DMS79 (cell line): ENCODE measurements at regions not wholly inside any gene's neighbourhood (a gene's known extent, or its start where the extent isn't known, plus 50 kb on each side); places are given as distances from the start of the nearest gene placed in this dataset.
"Not testable (repeated sequence)": the region's sequence is repeated elsewhere in the genome, so short reads cannot be mapped to it uniquely, and the experiment has no call there.

Source experiments
- DNase-seq: peaks from one replicate; lab custom pipeline; 2025; lab: John Stamatoyannopoulos, UW

DNA sequence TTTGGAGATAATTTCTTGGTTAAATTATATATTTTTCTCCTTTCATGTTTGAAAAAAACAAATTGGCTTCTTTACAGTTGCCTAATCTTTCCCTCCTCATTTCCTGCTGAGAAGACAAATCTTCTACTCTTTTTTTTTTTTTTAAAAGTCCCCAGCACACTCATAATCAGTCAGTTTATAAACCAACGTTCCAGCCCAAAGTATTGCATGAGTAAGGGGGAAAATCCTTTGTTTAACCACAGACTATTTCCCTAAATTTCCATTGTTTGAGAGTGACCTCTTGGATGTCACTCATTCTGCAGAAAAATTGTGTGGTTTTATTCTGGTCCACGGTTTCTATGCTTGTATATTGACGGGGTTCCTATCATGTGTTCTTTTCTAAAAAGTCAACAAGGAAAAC lies 55.1 kb upstream of the TLR4 start:
- no peak for DNase-seq

DNA sequence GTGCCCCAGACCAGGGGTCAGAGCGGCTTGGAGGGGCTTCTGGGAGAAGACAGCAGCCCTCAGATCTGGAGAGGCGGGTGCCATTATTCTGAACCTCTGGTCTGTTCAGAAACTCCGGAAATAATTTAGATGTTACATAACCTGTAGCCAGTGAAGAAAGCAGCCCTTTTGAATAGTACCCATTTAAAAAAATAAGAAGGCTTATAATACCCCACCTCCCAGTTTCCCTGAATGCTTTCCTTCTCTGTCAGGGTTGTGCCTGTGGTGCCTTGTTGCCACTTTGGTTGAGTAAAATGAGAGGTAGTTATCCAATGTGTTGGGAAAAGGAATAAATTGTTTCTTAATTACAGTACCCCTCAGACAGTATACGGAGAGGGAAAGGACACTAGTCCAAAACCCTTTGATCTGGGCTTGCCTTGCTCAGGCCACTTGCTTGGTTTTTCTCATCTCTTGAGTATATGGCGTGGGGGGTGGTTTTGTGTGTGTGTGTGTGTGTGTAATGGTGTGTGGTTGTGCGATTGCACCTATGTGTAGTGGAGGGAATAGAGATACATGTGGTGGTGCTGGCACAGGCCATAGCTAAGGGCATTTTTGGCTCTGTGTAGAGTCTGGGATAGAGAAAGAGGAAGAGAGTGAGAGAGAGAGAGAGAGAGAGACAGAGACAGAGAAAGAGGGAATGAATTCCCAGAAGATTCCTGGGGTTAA lies 59.1 kb upstream of the TLR4 start:
- DNase-seq, result no peak

DNA sequence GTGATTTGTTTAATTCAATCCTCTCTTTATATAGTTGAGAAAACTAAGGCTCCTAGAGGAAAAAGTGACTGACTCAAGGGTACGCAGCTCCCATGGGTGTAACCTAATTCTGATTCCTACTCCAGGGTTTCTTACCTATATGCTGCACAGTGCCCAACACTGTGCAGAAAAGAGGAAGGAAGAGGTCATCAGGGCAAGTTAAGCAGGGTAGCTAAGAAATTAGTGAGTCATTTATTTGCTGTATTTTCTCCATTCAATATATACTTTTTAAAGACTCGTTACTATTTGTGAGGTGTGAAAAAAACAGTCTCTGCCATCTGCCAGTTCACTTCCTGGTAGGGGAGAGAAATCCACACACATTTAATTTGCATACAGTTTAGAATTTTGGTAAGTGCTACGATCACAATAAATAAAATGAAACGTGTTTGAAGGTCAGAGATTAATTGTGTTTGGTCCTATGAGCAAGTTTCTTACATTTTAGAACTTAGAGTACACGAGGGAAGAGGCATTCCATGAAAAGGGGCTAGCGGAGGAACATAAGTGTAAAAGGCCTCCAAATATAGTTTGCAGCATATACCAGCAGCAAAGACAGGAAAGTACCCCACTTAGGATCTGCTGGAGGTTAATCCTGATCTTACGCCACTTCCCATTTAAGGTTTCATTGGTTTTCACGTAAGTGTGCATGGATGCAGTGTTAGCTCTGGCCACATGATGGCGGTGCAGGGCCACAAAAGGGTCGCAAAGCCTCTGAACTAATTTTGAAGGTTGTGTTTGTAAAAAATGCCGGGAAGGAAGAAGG lies 59.9 kb upstream of the TLR4 start:
- peak; percentile 23 for DNase-seq

DNA sequence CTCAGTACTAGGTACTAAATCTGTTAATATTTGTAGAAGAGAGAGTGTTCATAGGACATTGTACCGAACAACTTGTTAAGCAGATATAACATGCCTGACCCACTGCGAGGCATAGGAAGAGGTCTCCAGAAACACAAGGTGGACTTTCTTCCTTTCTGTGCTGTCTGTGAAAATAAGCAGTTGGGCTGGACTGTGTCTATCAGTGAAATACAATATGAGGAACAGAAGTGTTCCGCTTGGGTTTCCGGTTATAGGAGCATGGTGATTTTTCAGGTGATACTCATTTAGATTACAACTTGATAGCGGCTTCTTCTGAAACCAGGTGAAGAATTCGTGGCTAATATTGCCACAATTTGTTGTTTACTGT lies 60.9 kb upstream of the TLR4 start:
- no peak for DNase-seq

DNA sequence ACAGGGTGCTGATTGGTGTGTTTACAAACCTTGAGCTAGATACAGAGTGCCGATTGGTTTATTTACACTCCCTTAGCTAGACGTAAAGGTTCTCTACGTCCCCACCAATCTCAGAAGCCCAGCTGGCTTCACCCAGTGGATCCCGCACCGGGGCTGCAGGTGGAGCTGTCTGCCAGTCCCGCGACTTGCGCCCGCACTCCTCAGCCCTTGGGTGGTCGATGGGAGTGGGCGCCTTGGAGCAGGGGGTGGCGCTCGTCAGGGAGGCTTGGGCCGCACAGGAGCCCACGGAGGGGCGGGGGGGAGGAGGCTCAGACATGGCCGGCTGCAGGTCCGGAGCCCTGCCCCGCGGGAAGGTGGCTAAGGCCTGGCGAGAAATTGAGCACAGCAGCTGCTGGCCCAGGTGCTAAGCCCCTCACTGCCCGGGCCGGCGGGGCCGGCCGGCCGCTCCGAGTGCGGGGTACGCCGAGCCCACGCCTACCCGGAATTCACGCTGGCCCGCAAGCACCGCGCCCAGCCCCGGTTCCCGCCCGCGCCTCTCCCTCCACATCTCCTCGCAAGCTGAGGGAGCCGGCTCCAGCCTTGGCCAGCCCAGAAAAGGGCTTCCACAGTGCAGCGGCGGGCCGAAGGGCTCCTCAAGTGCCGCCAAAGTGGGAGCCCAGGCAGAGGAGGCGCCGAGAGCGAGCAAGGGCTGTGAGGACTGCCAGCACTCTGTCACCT lies 61.5 kb upstream of the TLR4 start:
- not testable (repeated sequence) for DNase-seq

DNA sequence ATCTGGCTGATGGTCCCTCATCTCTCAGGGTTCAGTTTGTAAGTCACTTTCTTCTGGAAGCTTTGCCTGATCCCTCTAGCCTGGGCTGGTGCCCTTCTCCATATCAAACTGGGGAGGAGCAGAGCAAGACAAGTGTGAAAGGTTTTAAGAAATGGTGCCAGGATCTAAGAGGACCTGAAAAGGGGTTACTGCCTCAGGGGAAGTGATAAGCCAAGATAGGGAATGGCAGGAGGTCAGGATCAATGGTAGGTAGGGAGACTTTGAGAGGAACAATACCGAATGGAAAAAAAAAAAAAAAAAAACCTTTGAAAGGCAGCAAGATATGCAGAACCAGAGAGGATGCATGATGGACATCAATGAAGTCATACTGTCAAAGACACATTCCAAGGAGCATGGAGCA lies 67.5 kb upstream of the TLR4 start:
- DNase-seq, result no peak

DNA sequence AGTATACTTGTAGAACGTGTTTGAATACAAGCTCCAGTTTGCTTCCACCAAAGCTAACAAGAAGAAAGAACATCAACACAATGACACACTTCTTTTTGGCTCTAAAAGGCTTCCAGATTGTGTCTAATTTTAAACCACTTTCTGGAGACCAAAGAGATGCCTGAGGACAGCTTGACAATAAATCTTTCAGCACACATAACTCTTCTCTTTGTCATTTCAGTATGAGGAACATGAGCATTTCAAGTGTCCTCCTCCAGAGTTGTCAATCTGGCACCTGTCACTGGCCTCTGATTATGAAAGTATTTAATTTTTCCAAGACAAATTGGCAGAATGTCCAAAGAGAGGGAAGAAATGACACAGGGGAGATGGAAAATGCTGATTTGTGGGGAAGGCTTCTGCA lies 79.0 kb upstream of the TLR4 start:
- DNase-seq, result no peak

DNA sequence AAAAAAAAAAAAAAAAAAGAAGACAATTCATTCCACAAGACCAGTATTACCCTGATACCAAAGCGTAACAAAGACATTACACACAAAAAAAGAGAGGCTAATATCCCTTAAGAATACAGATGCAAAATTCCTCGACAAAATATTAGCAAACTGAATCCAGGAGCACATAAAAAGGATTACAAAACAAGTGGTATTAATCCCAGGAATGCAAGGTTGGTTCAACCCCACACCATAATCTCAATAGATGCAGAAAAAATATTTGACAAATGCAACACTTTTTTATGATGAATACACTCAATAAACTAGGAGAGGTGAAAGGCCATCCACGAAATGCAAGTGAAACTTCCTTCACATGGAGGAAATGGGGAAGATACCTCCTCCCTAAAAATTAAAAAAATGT lies 80.1 kb upstream of the TLR4 start:
- no peak for DNase-seq

DNA sequence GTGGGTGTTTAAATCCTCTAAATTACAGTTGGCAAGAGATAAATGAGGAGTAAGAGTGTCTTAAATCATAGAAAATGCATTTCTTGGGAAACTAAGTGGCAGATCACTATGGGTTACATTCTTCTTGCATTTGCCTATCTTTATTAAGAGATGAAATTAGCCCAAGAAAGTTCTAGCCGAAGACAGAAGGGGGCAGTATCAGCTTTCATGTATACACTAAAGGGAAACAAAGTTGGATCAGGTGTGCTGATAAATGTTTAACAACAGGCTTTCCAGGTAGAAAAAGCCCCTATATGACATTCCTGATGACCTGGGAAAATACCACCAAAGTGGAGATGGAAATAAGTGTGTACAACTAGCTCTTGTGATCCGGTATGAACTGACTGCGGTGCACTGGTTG lies 81.9 kb upstream of the TLR4 start:
- DNase-seq, result no peak

DNA sequence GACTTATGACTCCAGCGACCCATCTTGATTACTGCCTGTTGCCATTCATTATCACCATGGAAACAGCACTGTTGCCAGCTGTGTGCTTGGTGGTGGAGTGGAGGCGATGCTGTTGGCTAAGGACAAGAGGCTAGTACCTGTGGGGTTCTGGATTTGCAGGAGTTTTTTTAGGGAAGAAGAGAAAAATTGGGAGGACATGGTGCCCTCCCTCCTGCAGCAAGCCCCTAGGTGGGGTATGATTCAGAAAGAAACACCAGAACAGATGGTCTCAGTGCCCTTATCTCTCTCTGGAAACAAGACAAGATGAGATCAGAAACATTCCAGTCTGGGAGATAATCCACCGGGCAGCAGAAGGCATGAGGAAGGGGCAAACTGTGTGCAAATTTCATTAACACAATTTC lies 87.8 kb upstream of the TLR4 start:
- DNase-seq, result peak; percentile 20

DNA sequence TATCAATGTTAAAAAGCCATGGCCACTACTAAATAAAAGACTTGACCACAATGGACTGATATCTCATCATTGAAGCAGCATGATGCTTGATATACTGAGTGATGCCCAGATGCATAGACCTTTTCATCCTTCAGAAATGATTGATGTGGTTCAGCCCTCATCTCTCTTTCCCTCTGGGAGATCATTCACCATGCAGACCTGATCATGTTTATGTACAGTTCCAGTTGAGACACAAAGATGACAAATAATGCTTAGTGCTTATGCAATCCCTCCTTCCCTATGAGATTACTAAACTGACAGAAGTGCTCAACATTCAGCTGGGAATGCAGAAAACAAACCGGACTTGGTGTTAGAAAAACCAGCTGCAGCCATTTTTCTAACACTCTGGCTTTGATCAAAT lies 91.9 kb upstream of the TLR4 start:
- DNase-seq, result no peak

DNA sequence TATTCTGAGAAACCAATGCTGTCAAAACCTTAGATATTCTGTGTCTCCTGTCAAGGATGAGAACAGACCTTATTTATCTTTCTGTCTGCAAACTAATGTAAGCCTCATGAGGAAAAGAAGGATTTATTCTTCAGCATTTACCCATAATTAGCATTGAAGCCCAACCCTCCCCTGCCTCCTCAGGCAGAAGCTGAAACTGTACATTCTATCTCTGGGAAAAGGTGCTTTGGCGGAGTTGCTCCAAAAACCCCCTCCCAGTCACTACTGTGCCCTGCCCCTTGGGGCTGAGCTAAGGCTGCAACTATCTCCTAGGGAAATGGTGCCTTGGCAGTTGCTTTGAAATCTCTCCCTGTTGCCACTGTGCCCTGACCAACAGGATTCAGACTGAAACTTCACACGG lies 106.2 kb upstream of the TLR4 start:
- DNase-seq, result no peak

DNA sequence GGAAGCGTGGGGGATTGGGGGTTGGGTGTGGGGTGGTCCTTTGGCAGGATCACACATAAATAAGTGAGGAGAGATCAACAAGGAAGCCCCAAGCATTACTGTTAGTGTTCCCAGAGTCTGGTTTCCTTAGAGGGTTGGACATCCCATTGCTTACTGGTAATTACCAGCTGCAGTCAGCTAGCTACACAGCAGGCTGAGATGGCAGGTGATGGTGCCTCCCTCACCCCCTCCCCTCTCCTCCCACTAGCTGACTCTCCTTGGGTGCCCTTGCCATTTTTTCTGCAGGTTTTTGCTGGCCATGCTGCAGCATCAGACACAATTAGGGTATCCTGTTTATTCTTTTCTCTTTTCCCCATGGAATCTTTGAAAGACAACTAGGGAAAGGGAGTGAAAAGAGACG lies 107.5 kb upstream of the TLR4 start:
- no peak for DNase-seq

DNA sequence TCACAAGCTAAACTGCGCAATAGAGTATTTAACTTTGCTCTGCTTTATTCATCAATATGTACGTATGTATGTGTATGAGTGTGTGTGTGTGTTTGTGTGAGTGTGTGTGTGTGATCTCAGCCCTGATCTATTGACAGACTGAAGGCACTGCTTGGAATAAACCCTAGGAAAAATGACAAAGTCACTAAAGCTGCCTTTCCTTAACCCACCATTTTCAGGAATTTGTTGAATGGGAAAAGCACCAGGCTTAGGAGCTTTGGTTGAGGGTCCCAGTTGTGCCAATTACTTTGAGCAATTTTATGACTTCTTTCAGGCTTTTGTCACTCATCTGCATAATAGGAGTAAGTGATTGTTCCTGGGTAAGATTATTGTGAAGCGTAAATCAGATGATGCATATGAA lies 108.6 kb upstream of the TLR4 start:
- DNase-seq, result no peak

DNA sequence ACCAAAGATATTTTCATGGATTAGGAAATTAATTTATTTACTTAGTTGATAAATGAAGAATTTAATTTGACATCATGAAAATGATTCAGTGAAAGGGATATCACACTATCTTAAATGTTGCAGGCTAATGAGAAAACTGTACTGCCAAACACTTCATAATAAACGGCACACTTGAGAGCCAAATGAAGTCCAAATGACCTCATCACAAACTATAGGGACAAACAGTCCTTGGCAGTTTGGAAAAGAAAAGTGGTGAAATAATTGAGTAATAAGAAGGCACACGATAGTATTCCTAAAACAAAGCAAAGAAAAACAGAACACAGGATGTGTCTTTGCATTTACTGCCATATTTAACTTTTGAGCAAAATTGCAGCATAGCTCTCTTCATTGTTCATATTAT lies 116.9 kb upstream of the TLR4 start:
- DNase-seq, result no peak

DNA sequence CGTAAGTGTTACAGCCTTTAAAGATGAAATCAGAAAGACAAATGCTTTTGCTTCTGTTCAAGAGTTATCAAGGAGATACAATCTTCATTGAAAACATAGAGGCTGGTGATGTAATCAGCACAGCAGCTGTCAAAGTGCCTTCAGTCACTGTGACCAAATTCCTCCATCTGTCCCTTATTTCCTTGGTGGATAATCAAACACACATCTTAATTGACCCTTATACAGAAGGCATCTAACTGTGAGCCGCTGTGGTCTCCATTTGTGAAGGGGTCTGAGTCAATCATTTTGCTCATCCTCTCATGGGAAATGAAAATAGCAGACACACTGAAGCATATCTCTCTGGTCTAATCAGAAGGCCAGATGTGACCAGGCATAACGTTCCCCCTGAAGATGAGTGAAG lies 130.1 kb upstream of the TLR4 start:
- DNase-seq, result no peak

DNA sequence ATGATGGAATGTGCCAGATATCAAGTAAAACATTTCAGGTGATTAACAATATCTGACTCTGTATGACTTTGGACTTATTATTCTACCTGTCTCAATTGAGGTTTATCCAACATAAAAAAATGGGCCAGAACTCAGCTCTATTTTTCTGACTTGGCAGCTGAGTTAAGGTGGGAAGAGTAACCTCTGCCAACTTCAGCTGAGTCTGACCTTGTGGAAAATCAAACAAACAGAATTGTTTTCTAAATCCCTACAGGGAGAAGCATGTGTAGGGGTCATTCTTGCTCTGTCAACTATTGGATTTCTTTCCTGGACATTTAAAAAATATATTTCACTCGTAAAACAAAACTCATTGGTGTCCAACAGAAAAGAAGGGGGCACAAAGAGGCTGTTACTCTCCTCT lies 139.4 kb upstream of the TLR4 start:
- no peak for DNase-seq

DNA sequence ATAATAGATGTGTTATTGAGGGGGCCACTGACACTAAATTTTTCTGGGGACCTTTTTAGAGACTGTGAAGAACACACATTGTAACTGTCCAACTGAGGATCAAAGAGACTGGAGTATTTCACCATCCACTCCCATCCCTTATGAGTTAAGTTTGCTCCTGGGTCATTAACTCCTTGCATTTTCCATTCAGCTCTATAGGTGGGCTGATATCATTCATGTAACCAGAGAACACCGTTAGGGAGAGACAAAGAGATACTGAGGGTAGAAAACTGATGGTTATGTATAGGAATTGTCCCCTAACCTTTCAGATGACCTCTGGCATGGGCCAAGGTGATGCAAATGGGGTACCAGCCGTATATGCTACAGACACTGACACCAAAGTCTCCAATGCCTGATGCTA lies 142.4 kb upstream of the TLR4 start:
- DNase-seq, result no peak

DNA sequence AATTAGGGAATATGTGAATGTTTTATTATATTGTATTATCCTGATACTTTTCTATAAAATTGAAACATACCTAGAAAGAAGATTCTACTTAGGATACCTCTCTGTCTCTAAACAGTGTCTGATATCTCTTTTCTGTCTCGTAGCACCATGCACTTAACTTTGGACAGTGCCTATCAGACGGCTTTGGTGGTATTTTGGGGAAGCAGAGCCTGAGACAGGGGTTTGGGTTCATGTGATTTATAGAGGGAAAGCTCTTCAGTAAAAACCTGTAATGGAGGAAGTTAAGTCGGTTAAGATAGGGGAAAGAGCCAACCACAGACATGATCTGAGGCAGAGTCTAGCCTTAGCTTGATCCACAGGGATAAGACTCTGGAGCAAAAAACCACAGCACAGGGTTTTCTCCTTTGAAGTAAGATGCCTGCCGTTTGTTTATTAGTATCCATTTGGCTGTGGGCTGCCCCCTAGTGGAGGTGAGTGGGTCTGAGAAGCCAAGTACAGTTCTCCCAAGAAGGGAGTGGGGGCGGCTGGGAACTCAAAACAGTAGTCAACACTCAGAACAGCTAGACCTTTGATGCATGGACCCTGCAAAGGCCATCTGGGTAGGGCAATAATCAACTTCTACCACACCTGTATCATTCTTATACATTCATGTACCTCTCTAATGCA lies 141.2 kb upstream of the ASTN2 start:
- DNase-seq, result no peak

DNA sequence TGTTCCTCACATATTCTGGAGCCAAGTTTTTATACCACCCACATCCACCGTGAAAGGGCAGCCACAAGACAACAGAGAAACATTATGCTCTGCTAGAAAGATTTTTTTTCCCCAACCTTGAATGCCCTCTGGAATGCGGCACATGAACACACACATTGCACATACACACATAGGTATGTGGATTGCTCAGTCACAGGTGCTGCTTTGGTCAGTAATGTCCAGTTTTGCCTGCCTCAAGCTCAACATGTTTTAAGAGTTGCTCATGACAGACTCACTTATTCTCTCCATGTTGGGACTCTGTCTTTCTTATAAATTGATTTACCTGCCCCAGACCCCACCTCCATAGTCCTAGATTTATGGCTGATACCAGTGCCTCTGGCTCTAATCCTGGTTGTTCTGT lies 138.0 kb upstream of the ASTN2 start:
- DNase-seq, result no peak

DNA sequence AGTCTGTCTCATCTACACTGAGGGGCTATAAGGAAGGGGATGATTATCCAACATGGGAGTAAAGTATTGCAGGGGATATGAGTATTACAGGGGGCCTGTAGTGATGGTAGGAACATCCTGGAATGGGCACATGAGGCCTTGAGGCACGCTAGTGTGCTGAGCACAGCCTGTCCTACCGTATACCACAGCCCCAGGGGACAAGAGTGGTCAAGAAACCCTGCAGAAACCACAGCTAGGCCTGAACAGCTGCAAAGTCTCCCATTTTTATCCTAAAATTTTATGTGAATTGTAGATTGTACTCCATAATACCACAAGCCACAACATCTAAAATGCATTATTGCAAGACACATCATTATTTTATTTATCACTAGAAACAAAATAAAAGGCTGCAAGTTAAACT lies 136.3 kb upstream of the ASTN2 start:
- DNase-seq, result no peak

DNA sequence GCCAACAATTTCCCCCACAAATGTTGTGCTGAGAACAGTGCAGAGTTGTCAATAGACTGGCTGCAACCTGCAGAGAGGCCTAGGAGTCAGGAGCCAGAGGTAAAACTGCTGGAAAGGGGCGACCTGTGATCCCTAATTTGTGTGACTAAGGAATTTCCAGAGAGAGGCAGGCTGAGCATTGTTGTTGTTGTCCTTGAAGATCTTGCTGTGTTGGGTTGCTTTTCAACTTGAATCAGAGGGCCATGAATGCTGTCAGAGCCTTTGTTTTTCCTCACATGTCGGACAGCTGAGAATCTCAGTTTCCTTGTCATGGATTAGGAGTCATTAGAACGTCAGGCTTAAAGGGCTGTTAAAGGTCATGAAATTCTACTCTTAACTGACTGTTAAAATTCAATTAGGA lies 134.6 kb upstream of the ASTN2 start:
- DNase-seq, result no peak

DNA sequence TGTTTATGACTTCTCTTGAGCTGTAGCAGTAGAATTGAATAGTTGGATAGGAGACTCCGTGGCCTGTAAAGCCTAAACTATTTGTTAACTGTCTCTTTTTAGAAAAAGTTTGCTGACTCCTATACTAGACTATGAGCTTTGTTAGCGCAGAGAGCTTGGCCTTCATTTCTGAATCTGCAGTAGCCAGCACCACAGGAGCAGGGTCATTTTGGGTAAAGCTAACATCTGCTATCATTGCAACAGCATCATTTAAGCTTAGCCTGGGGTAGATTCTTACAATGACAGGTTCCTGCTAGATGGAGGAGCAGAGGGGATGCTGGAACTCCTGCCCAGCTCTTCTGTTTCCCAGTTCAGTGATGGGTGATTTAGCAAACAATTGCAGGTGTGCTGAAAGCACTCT lies 133.7 kb upstream of the ASTN2 start:
- no peak for DNase-seq
